HL-60 (cell line): ENCODE measurements at regions not wholly inside any gene's neighbourhood (a gene's known extent, or its start where the extent isn't known, plus 50 kb on each side); places are given as distances from the start of the nearest gene placed in this dataset.

ENCODE experiments used
- DNase-seq, 2 experiments: peaks; one replicate each; pipeline ENCODE4 v3.0.0-alpha.2; 2010 to 2020; ENCODE audit warnings: low read depth in 1 of 2, low spot score in 1 of 2
- H3K27ac ChIP-seq: fragments of 250-450 bp; sonication (Bioruptor Pico); replicated peaks from 2 replicates; pipeline ENCODE4 v1.5.1; 2020; ENCODE audit warnings: mild to moderate bottlenecking, moderate library complexity
- H3K27me3 ChIP-seq: fragments of 250-450 bp; sonication (Bioruptor Pico); 2 replicates; pipeline ENCODE4 v1.5.1; 2021; ENCODE audit warnings: mild to moderate bottlenecking, moderate library complexity; ENCODE audit not compliant: insufficient read depth, poor library complexity, severe bottlenecking
- H3K4me3 ChIP-seq: replicated peaks from 2 replicates; pipeline ENCODE4 v1.5.1; 2011; ENCODE audit warnings: mild to moderate bottlenecking, control low read depth, low read length; ENCODE audit not compliant: insufficient read depth
- CTCF ChIP-seq: IDR thresholded peaks from one replicate; pipeline ENCODE4 v1.5.1; 2011; ENCODE audit warnings: low read length, control low read depth, inconsistent platforms; ENCODE audit not compliant: insufficient read depth
- GABPA ChIP-seq: IDR thresholded peaks from 2 replicates; pipeline ENCODE4 v1.6.1; 2012; ENCODE audit warnings: low read depth
- POLR2AphosphoS5 ChIP-seq: IDR thresholded peaks from 2 replicates; pipeline ENCODE4 v1.6.1; 2012; ENCODE audit warnings: low read depth
- REST ChIP-seq: IDR thresholded peaks from 2 replicates; pipeline ENCODE4 v1.6.1; 2012; ENCODE audit warnings: low read depth; ENCODE audit not compliant: insufficient replicate concordance
- SPI1 ChIP-seq: IDR thresholded peaks from 2 replicates; pipeline ENCODE4 v1.6.1; 2012; ENCODE audit warnings: low read depth, mild to moderate bottlenecking, borderline replicate concordance

GRCh38 chr11:116118138-116118470 is 613.9 kb upstream of the CADM1 start:
- TF ChIP-seq SPI1 = no peak
- TF ChIP-seq REST = no peak
- no peak for TF ChIP-seq CTCF
- TF ChIP-seq GABPA = no peak
- TF ChIP-seq POLR2AphosphoS5 = no peak
- no peak for DNase-seq
- no peak overlapping the region for H3K4me3 ChIP-seq
- H3K27ac ChIP-seq = no peak overlapping the region
- H3K27me3 ChIP-seq = no peaks in the 10 kb centered on the region

GRCh38 chr11:116117331-116118137 is 613.3 kb upstream of the CADM1 start:
- H3K27me3 ChIP-seq = no peaks in the 10 kb centered on the region
- TF ChIP-seq CTCF (no peak), GABPA (no peak), REST (no peak), POLR2AphosphoS5 (no peak), SPI1 (no peak)
- H3K27ac ChIP-seq = no peak overlapping the region
- H3K4me3 ChIP-seq = no peak overlapping the region
- no peak for DNase-seq

GRCh38 chr11:116115801-116116200 is 611.6 kb upstream of the CADM1 start:
- no peak for DNase-seq
- TF ChIP-seq SPI1 = no peak
- Histone ChIP-seq H3K27ac (no peak overlapping the region), H3K4me3 (no peak overlapping the region), H3K27me3 (no peaks in the 10 kb centered on the region)

GRCh38 chr11:116114198-116114651 is 610.0 kb upstream of the CADM1 start:
- TF ChIP-seq SPI1 = no peak
- TF ChIP-seq POLR2AphosphoS5 = no peak
- no peak for TF ChIP-seq GABPA
- no peak for TF ChIP-seq REST
- no peak for TF ChIP-seq CTCF
- Histone ChIP-seq H3K27me3 (no peaks in the 10 kb centered on the region), H3K4me3 (no peak overlapping the region), H3K27ac (no peak overlapping the region)
- DNase-seq = no peak
